Right lobe of liver (tissue), 6 donors: ENCODE measurements at regions not wholly inside any gene's neighbourhood (a gene's known extent, or its start where the extent isn't known, plus 50 kb on each side); places are given as distances from the start of the nearest gene placed in this dataset.
"Not testable (repeated sequence)": the region's sequence is repeated elsewhere in the genome, so short reads cannot be mapped to it uniquely, and the experiment has no call there.

ENCODE experiments used
- ATAC-seq, 4 donors: fragments of 200-7000 bp; cut with Tn5 transposase; one replicate each; pipeline ENCODE4 v1.9.1; 2020; ENCODE audit warnings: mild to moderate bottlenecking in 4 of 4, moderate library complexity in 4 of 4
- DNase-seq, 3 donors: peaks; one replicate each; pipeline ENCODE4 v3.0.0-alpha.2; 2020
- H3K27ac ChIP-seq, 3 donors: fragments of 200-600 bp; one replicate each; pipeline ENCODE4 v1.8.0; 2022
- H3K27me3 ChIP-seq, 2 donors: fragments of 200-600 bp; one replicate each; pipeline ENCODE4 v1.8.0; 2022
- H3K36me3 ChIP-seq, 4 donors: fragments of 200-600 bp; sonication (generic) in 1 of 4; one replicate each; pipeline versions ENCODE4 v1.5.1 to v1.8.0; 2017 to 2022; ENCODE audit warnings: control low read depth in 1 of 4
- H3K4me1 ChIP-seq, 4 donors: fragments of 200-600 bp; sonication (generic) in 1 of 4; one replicate each; pipeline versions ENCODE4 v1.5.1 to v1.8.0; 2017 to 2022; ENCODE audit warnings: control low read depth in 1 of 4
- H3K4me3 ChIP-seq, 3 donors: fragments of 200-600 bp; one replicate each; pipeline ENCODE4 v1.8.0; 2022
- H3K9me3 ChIP-seq, 4 donors: fragments of 200-600 bp; sonication (generic) in 1 of 4; one replicate each; pipeline versions ENCODE4 v1.5.1 to v1.8.0; 2017 to 2022; ENCODE audit warnings: control low read depth in 1 of 4
- POLR2A ChIP-seq: fragments of 450-650 bp; IDR thresholded peaks from one replicate; pipeline ENCODE4 v1.6.1; 2017; ENCODE audit warnings: antibody characterized with exemption, mild to moderate bottlenecking
- WGBS: methylation state at CpG from one replicate; pipeline ENCODE4 v1.1.6; 2018; ENCODE audit warnings: low coverage, low lambda C conversion rate; ENCODE audit not compliant: insufficient coverage; ENCODE audit errors: missing lambda C conversion rate; 5-methylcytosine and 5-hydroxymethylcytosine counted together
- intact Hi-C, 2 donors: fragments of 100-400 bp; cut with DNase I; formaldehyde crosslinking; loops; one replicate each; pipeline versions ENCODE4 v1.11.2 to v1.14.1; 2022
- TF ChIP-seq, protein P1 (sequence below), 4 donors: fragments of 200-600 bp in 3 of 4; fragments of 450-650 bp in 1 of 4; IDR thresholded peaks; one replicate each; pipeline versions ENCODE4 v1.5.1 to v1.8.0; 2016 to 2022; ENCODE audit warnings: antibody characterized with exemption in 4 of 4, mild to moderate bottlenecking in 2 of 4
- donor health status: DM: no; HTN: yes; CAD: no.
- donor health status: DM: no; HTN: no; CAD: no.
- donor health status: DM: no; HTN: no; CAD: no.
- donor health status: DM: no; HTN: yes; CAD: no.
- donor health status: DM: no; HTN: yes; CAD: no.

DNA sequence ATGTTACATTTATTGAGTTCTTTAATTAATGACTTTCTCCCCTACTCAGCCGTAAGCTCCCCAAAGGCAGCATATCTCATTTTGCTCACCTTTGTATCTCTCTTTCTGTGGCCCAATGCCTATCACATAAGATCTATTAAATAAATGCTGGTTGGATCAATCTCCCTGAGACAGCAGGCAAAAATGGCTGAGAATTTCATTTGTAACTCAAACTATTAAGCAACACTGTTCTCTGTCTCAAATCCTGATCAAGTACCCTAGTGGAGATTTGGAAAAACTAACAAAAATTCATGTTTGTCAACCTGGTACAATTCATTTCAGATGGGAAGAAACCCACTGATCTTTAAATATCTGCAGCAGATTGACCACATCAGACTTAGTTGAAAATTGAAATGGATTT is 127.4 kb downstream of the ZFAND4 start:
- peak; percentile 67 to 86 (median 76) for ATAC-seq
- no peaks in the 10 kb centered on the region for H3K36me3 ChIP-seq
- DNase-seq: no peak
- no peaks in the 10 kb centered on the region for H3K9me3 ChIP-seq
- peak overlapping the region in 1 of 3 donors; percentile 3 for H3K27ac ChIP-seq
- WGBS: 33% methylated on average over 1 of the region's 1 CpG
- no peak overlapping the region for H3K4me3 ChIP-seq
- TF ChIP-seq, protein P1, sequence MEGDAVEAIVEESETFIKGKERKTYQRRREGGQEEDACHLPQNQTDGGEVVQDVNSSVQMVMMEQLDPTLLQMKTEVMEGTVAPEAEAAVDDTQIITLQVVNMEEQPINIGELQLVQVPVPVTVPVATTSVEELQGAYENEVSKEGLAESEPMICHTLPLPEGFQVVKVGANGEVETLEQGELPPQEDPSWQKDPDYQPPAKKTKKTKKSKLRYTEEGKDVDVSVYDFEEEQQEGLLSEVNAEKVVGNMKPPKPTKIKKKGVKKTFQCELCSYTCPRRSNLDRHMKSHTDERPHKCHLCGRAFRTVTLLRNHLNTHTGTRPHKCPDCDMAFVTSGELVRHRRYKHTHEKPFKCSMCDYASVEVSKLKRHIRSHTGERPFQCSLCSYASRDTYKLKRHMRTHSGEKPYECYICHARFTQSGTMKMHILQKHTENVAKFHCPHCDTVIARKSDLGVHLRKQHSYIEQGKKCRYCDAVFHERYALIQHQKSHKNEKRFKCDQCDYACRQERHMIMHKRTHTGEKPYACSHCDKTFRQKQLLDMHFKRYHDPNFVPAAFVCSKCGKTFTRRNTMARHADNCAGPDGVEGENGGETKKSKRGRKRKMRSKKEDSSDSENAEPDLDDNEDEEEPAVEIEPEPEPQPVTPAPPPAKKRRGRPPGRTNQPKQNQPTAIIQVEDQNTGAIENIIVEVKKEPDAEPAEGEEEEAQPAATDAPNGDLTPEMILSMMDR (IDR thresholded peaks at IDR 0.05): peak in 2 of 4 donors; percentile 22 to 41
- TF ChIP-seq POLR2A: no peak
- no peaks in the 10 kb centered on the region for H3K27me3 ChIP-seq
- H3K4me1 ChIP-seq: peaks cover 0 to 14% (median 4%) of the 10 kb centered on the region in 4 donors
- intact Hi-C loops: no loop called here

DNA sequence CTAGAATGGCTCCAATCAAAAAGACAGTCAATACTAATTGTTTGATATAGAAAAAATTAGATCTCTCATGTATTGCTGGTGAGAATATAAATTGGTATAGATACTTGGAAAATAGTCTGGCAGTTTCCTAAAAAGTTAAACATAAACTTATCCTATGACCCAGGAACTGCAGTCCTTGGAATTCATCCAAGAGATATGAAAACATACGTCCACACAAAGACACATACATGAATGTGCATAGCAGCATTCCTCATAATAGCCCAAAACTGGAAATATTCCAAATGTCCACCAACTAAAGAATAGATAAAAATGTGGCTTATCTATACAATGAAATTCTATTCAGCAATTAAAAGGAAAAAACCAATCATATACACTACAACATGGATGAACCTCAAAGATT is 128.4 kb downstream of the ZFAND4 start:
- 19% methylated on average over 1 of the region's 1 CpG for WGBS
- intact Hi-C loops: no loop called here
- TF ChIP-seq, protein P1 (IDR thresholded peaks at IDR 0.05): no peak
- Histone ChIP-seq H3K36me3 (no peaks in the 10 kb centered on the region), H3K27me3 (no peaks in the 10 kb centered on the region), H3K4me1 (peaks cover 0 to 14% (median 4%) of the 10 kb centered on the region in 4 donors), H3K27ac (no peak overlapping the region), H3K9me3 (no peaks in the 10 kb centered on the region), H3K4me3 (no peak overlapping the region)
- ATAC-seq: no peak
- no peak for DNase-seq

DNA sequence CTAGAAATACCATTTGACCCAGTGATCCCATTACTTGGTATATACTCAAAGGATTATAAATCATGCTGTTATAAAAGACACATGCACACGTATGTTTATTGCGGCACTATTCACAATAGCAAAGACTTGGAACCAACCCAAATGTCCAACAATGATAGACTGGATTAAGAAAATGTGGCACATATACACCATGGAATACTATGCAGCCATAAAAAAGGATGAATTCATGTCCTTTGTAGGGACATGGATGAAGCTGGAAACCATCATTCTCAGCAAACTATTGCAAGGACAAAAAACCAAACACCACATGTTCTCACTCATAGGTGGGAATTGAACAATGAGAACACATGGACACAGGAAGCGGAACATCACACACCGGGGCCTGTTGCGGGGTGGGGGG is 131.5 kb downstream of the ZFAND4 start:
- H3K27ac ChIP-seq, intact Hi-C loops, H3K27me3 ChIP-seq, ATAC-seq, H3K36me3 ChIP-seq, DNase-seq, H3K4me3 ChIP-seq, H3K9me3 ChIP-seq: not testable (repeated sequence)
- H3K4me1 ChIP-seq: peaks cover 0 to 14% (median 4%) of the 10 kb centered on the region in 4 donors
- 90% methylated on average over 3 of the region's 5 CpGs for WGBS

- intact Hi-C loops, H3K9me3 ChIP-seq, H3K27me3 ChIP-seq, DNase-seq, H3K4me3 ChIP-seq, H3K27ac ChIP-seq, H3K36me3 ChIP-seq, ATAC-seq: not testable (repeated sequence)
- 83% methylated on average over 1 of the region's 2 CpGs for WGBS
- H3K4me1 ChIP-seq: peaks cover 0 to 11% (median 3%) of the 10 kb centered on the region in 4 donors
Observed at GRCh38 chr10:45540589-45540988, 132.0 kb downstream of the ZFAND4 start.

- H3K36me3 ChIP-seq, H3K9me3 ChIP-seq, intact Hi-C loops, H3K27me3 ChIP-seq, H3K4me3 ChIP-seq, DNase-seq, H3K27ac ChIP-seq, H3K4me1 ChIP-seq, ATAC-seq: not testable (repeated sequence)
- 71% methylated on average over 1 of the region's 1 CpG for whole genome bisulfite sequencing
Observed at GRCh38 chr10:45539569-45539968, 133.0 kb downstream of the ZFAND4 start.

DNA sequence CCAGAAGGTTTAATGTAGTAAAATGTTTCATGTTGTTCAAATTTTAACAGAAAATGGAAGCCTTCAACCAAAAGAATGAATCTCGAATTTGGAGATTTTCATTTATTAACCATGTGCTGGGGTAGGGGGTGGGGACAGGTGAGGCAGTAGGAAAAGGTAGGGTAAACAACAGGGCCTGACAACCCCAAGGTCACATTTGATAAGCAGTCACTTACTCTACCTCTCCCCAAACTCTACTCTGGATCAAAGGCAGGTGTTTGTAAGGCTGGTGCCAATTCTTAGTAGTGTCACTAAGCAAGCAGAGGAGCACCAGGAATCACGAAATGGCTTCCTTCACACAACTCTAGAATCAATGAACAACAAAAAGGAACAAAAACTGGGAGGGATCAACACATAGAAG is 138.0 kb downstream of the ZFAND4 start:
- no peak for ATAC-seq
- no peak for DNase-seq
- H3K9me3 ChIP-seq: no peaks in the 10 kb centered on the region
- intact Hi-C loops: no loop called here
- TF ChIP-seq, protein P1 (IDR thresholded peaks at IDR 0.05): no peak
- TF ChIP-seq POLR2A: no peak
- no peak overlapping the region for H3K27ac ChIP-seq
- no peak overlapping the region for H3K4me3 ChIP-seq
- 82% methylated on average over 2 of the region's 2 CpGs for WGBS
- peaks cover 0 to 4% (median 0%) of the 10 kb centered on the region in 4 donors for H3K36me3 ChIP-seq
- H3K4me1 ChIP-seq: no peaks in the 10 kb centered on the region
- no peaks in the 10 kb centered on the region for H3K27me3 ChIP-seq
